Activated CD4-positive, alpha-beta T cell treated with anti-CD3 and anti-CD28 coated beads, Interleukin-2, Interleukin-4, amounts not matched to agents 100 ng/mL and 50 ng/mL, durations not matched to agents 16 hours and 8 hours (primary cell): ENCODE measurements at regions not wholly inside any gene's neighbourhood (a gene's known extent, or its start where the extent isn't known, plus 50 kb on each side); places are given as distances from the start of the nearest gene placed in this dataset.
"Not testable (repeated sequence)": the region's sequence is repeated elsewhere in the genome, so short reads cannot be mapped to it uniquely, and the experiment has no call there.

Experiments used
- DNase-seq: peaks from one replicate; pipeline ENCODE4 v3.0.0-alpha.2; 2020; ENCODE audit warnings: low spot score

- no peak for DNase-seq
Observed at GRCh38 chr3:103787879-103788278, 1353.1 kb downstream of the ZPLD1 start.

- DNase-seq = no peak
Observed at GRCh38 chr3:103791786-103792515, 1357.1 kb downstream of the ZPLD1 start.

GRCh38 chr3:103794656-103795055 lies 1359.8 kb downstream of the ZPLD1 start:
- DNase-seq = no peak

GRCh38 chr3:103796068-103796467 lies 1361.3 kb downstream of the ZPLD1 start:
- no peak for DNase-seq

- no peak for DNase-seq
Observed at GRCh38 chr3:103803787-103804186, 1369.0 kb downstream of the ZPLD1 start.

GRCh38 chr3:103810167-103810566 lies 1375.4 kb downstream of the ZPLD1 start:
- DNase-seq = no peak

GRCh38 chr3:103813955-103814354 lies 1379.1 kb downstream of the ZPLD1 start:
- no peak for DNase-seq

- no peak for DNase-seq
Observed at GRCh38 chr3:103818398-103818797, 1383.6 kb downstream of the ZPLD1 start.

- no peak for DNase-seq
Observed at GRCh38 chr3:103818800-103819199, 1384.0 kb downstream of the ZPLD1 start.

- no peak for DNase-seq
Observed at GRCh38 chr3:103825586-103825985, 1390.8 kb downstream of the ZPLD1 start.

- no peak for DNase-seq
Observed at GRCh38 chr3:103829723-103830326, 1395.0 kb downstream of the ZPLD1 start.

GRCh38 chr3:103847081-103848062 lies 1412.6 kb downstream of the ZPLD1 start:
- DNase-seq = no peak

GRCh38 chr3:103851793-103852192 lies 1417.0 kb downstream of the ZPLD1 start:
- DNase-seq = no peak

- DNase-seq = no peak
Observed at GRCh38 chr3:103862415-103862814, 1427.6 kb downstream of the ZPLD1 start.

- no peak for DNase-seq
Observed at GRCh38 chr3:103863381-103863780, 1428.6 kb downstream of the ZPLD1 start.

- DNase-seq = no peak
Observed at GRCh38 chr3:103866113-103866512, 1431.3 kb downstream of the ZPLD1 start.

GRCh38 chr3:103873021-103873420 lies 1438.2 kb downstream of the ZPLD1 start:
- DNase-seq = no peak

- DNase-seq = no peak
Observed at GRCh38 chr3:103873897-103874545, 1439.2 kb downstream of the ZPLD1 start.

GRCh38 chr3:103881809-103882208 lies 1447.0 kb downstream of the ZPLD1 start:
- DNase-seq = not testable (repeated sequence)

- no peak for DNase-seq
Observed at GRCh38 chr3:103889675-103890074, 1454.9 kb downstream of the ZPLD1 start.

GRCh38 chr3:103894162-103894822 lies 1459.5 kb downstream of the ZPLD1 start:
- no peak for DNase-seq

GRCh38 chr3:103899328-103899727 lies 1464.5 kb downstream of the ZPLD1 start:
- DNase-seq = no peak
